ENCODE measurements at regions not wholly inside any gene's neighbourhood (a gene's known extent, or its start where the extent isn't known, plus 50 kb on each side); places are given as distances from the start of the nearest gene placed in this dataset.
"Not testable (repeated sequence)": the region's sequence is repeated elsewhere in the genome, so short reads cannot be mapped to it uniquely, and the experiment has no call there.

DNA sequence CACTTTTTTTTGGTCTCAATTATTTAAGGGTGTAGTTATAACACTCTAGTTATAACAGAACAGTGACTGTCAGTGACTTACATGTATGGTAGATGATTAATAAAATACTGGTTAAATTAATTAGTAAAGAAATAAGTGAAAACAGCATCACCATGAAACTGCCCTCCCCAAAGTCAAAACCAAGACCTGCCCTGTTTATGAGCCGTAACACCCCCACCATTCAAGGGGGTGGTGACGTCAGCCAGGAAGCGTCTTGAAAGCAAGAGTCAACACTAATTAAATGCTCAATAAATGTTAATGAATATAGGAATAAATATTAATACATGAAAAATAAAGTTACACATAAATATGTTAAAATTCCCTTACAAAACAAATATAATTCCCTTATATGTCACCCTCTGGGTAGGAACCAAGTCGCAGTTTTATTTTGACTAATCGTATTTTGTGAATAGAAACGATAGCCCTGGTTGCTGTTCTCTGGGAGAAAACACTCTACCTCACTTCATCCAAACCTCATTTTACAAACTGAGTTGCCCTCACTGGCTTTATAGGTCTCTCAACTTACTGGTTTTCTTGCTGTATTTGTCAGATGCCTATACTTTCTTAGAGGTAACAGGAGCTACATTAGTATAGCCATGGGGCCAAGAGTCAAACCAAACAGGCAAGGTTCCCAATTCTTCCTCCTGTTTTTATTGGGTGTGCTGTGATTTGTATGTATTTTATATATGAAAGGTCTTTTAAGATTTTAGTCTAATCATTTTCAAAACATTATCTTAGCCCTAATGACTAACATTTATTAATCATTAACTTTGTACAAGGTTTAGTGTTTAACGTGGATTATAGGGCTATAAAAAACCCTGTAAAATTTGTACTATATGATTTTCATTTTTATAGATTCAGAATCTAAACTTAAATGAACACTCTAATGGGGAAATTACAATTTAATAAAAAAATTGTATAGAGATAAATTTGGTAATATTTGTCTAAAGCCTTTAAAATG lies 227.9 kb upstream of the IRAK1BP1 start:
- no peak overlapping the region for H3K4me3 ChIP-seq (ENCODE audit: low read length)
- no peaks in the 10 kb centered on the region for H3K27me3 ChIP-seq (ENCODE audit: insufficient read depth, low read length)
- no peaks in the 10 kb centered on the region for H3K9me3 ChIP-seq (ENCODE audit: low read depth, low read length)
- no peaks in the 10 kb centered on the region for H3K4me1 ChIP-seq (ENCODE audit: insufficient read depth, low read length)

DNA sequence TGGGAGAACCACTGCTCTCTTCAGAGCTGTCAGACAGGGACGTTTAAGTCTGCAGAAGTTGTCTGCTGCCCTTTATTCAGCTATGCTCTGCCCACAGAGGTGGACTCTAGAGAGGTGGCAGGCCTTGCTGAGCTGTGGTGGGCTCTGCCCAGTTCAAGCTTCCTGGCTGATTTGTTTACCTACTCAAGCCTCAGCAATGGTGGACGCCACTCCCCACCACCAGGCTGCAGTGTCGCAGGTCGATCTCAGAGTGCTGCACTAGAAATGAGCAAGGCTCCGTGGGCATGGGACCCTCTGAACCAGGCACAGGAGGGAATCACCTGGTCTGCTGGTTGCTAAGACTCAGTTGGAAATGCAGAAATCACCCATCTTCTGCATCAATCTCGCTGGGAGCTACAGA lies 223.4 kb upstream of the IRAK1BP1 start:
- H3K9me3 ChIP-seq (ENCODE audit: low read depth, low read length); H3K4me1 ChIP-seq (ENCODE audit: insufficient read depth, low read length); H3K27me3 ChIP-seq (ENCODE audit: insufficient read depth, low read length); H3K4me3 ChIP-seq (ENCODE audit: low read length): not testable (repeated sequence)

DNA sequence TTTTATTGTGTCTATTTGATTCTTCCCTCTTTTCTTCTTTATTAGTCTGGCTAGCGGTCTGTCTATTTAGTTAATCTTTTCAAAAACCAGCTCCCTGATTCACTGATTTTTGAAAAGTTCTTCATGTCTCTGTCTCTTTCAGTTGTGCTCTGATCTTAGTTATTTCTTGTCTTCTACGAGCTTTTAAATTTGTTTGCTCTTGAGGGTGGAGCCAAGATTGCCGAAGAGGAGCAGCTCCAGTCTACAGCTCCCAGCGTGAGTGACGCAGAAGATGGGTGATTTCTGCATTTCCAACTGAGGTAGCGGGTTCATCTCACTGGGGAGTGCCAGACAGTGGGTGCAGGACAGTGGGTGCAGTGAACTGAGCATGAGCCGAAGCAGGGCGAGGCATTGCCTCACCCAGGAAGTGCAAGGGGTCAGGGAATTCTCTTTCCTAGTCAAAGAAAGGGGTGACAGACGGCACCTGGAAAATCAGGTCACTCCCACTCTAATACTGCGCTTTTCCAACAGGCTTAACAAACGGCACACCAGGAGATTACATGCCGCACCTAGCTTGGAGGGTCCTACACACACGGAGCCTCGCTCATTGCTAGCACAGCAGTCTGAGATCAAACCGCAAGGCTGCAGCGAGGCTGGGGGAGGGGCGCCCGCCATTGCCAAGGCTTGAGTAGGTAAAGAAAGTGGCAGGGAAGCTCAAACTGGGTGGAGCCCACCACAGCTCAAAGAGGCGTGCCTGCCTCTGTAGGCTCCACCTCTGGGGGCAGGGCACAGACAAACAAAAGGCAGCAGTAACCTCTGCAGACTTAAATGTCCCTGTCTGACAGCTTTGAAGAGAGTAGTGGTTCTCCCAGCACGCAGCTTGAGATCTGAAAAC lies 220.6 kb upstream of the IRAK1BP1 start:
- not testable (repeated sequence) for H3K4me1 ChIP-seq (ENCODE audit: insufficient read depth, low read length); H3K9me3 ChIP-seq (ENCODE audit: low read depth, low read length); H3K4me3 ChIP-seq (ENCODE audit: low read length)

DNA sequence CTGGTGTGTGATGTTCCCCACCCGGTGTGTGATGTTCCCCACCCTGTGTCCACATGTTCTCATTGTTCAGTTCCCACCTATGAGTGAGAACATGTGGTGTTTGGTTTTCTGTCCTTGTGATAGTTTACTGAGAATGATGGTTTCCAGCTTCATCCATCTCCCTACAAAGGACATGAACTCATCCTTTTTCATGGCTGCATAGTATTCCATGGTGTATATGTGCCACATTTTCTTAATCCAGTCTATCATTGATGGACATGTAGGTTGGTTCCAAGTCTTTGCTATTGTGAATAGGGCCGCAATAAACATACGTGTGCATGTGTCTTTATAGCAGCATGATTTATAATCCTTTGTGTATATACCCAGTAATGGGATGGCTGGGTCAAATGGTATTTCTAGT lies 201.5 kb upstream of the IRAK1BP1 start:
- not testable (repeated sequence) for H3K4me3 ChIP-seq (ENCODE audit: low read length); H3K9me3 ChIP-seq (ENCODE audit: low read depth, low read length); H3K27me3 ChIP-seq (ENCODE audit: insufficient read depth, low read length); H3K4me1 ChIP-seq (ENCODE audit: insufficient read depth, low read length)

More for the DNA sequence above, 220.6 kb upstream of the IRAK1BP1 start:
- not testable (repeated sequence) for H3K27me3 ChIP-seq (ENCODE audit: insufficient read depth, low read length)

DNA sequence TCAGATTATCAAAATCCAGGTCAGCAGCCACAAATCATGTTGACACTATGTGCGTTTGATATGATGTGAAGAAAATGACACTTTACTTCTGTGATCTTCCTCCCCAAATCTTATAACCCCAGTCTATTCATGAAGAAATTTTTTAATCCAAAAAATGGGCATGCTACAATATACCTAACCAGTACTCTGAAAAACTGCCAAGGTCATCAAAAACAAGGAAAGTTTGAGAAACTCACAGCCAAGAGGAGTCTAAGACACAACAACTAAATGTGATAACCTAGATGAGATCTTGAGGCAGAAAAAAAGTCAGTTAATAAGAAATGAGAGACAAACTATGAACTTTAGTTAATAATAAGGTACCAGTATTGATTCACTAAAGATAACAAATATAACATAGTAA lies 200.6 kb upstream of the IRAK1BP1 start:
- H3K4me3 ChIP-seq (ENCODE audit: low read length): no peak overlapping the region
- no peaks in the 10 kb centered on the region for H3K27me3 ChIP-seq (ENCODE audit: insufficient read depth, low read length)
- H3K4me1 ChIP-seq (ENCODE audit: insufficient read depth, low read length): no peaks in the 10 kb centered on the region
- no peaks in the 10 kb centered on the region for H3K9me3 ChIP-seq (ENCODE audit: low read depth, low read length)

DNA sequence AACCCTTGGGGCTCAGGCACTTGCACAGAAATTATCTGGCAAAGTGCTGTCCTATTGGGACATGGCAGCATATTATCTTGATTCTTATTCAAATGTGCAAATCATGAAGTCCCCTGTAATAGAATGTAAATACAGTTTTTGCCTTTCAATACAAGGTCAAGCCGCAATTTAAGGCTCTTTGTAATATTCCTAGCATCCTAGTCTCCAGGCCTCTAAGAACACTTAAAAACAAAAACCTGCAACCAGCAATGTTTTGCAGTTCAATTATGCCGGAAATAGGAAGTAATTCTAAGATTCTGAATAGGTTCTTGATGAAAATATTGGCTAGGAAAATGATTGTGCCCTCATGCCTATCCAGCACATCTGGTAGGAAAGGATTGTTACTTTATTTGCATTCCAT lies 197.2 kb upstream of the IRAK1BP1 start:
- H3K27me3 ChIP-seq (ENCODE audit: insufficient read depth, low read length): no peaks in the 10 kb centered on the region
- H3K4me1 ChIP-seq (ENCODE audit: insufficient read depth, low read length): no peaks in the 10 kb centered on the region
- H3K4me3 ChIP-seq (ENCODE audit: low read length): no peak overlapping the region
- no peaks in the 10 kb centered on the region for H3K9me3 ChIP-seq (ENCODE audit: low read depth, low read length)

DNA sequence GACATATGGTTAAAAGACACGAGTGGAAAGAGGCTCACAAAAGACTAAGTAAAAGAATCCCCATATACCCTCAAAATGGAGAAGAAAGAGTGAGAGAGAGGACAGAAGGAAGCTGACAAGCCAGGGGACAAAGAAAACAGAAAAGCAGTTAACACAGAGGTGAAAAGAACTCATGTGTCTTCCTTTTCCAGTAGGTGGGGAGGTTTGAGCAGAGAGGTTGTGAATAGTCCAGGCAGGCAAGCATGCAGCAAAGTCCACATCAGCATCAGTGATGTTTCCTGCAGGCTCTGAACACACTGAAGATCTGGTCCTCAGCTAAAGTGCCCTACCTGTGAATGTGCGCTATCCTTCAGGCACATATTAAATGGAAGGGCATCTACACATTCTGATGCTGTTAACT lies 196.5 kb upstream of the IRAK1BP1 start:
- Histone ChIP-seq H3K4me1 (ENCODE audit: insufficient read depth, low read length) (no peaks in the 10 kb centered on the region), H3K4me3 (ENCODE audit: low read length) (no peak overlapping the region), H3K27me3 (ENCODE audit: insufficient read depth, low read length) (no peaks in the 10 kb centered on the region), H3K9me3 (ENCODE audit: low read depth, low read length) (no peaks in the 10 kb centered on the region)

DNA sequence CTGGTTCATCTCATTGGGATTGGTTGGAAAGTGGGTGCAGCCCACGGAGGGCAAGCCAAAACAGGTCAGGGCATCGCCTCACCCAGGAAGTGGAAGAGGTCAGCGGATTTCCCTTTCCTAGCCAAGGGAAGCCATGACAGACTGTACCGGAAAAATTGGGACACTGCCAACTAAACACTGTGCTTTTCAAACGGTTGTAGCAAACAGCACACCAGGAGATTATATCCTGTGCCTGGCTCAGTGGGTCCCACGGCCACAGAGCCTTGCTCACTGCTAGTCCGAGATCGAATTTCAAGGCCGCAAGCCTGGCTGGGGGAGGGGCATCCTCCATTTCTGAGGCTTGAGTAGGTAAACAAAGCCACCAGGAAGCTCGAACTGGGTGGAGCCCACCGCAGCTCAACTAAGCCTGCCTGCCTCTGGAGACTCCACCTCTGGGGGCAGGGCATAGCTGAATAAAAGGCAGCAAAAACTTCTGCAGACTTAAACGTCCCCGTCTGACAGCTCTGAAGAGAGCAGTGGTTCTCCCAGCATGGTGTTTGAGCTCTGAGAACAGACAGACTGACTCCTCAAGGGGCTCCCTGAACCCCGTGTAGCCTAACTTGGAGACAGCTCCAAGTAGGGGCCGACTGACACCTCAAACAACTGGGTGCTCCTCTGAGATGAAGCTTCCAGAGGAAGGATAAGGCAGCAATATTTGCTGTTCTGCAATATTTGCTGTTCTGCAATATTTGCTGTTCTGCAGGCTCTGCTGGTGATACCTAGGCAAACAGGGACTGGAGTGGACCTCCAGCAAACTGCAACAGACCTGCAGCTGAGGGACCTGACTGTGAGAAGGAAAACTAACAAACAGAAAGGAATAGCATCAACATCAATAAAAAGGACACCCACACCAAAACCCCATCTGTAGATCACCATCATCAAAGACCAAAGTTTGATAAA lies 191.0 kb upstream of the IRAK1BP1 start:
- not testable (repeated sequence) for H3K9me3 ChIP-seq (ENCODE audit: low read depth, low read length); H3K27me3 ChIP-seq (ENCODE audit: insufficient read depth, low read length); H3K4me3 ChIP-seq (ENCODE audit: low read length); H3K4me1 ChIP-seq (ENCODE audit: insufficient read depth, low read length)

DNA sequence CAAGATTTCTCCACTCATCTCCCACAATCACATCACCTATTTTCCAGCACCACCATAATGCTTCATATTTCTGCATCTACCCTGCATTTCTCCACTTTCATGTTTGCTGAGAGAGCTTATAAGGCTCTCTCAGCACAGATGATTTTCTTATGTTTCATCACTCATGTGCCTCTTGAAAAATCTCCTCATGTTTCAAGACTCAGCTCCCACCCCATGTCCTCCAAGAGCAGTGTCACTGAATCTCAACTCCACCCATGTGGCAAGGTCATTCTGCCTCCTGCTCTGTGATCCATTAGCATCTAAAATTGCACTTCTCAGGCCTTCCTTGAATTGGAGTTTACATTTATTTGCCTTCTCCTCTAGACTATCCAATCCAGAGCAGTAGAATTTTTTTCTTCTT lies 178.7 kb upstream of the IRAK1BP1 start:
- Histone ChIP-seq H3K4me3 (ENCODE audit: low read length) (no peak overlapping the region), H3K9me3 (ENCODE audit: low read depth, low read length) (no peaks in the 10 kb centered on the region), H3K4me1 (ENCODE audit: insufficient read depth, low read length) (no peaks in the 10 kb centered on the region), H3K27me3 (ENCODE audit: insufficient read depth, low read length) (no peaks in the 10 kb centered on the region)

DNA sequence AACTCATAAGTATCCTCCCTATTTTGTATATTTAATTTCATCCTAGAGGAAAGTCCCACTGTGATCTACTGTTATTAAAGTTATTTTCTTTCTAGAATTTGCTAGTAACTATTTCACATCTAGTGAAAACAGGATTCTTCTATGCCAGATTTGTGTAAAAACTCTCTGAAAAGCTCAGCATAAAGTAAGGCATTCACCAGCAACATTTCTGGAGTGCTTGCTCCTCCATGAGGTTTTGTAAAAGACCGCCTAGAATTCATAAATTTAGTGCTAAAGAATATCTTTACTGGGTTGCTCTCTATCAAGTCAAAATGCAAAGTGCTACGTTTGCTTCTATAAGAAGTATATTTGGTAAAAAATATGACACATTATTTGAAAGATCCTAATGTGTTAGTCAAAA lies 173.5 kb upstream of the IRAK1BP1 start:
- Histone ChIP-seq H3K4me1 (ENCODE audit: insufficient read depth, low read length) (no peaks in the 10 kb centered on the region), H3K9me3 (ENCODE audit: low read depth, low read length) (no peaks in the 10 kb centered on the region), H3K27me3 (ENCODE audit: insufficient read depth, low read length) (no peaks in the 10 kb centered on the region)

DNA sequence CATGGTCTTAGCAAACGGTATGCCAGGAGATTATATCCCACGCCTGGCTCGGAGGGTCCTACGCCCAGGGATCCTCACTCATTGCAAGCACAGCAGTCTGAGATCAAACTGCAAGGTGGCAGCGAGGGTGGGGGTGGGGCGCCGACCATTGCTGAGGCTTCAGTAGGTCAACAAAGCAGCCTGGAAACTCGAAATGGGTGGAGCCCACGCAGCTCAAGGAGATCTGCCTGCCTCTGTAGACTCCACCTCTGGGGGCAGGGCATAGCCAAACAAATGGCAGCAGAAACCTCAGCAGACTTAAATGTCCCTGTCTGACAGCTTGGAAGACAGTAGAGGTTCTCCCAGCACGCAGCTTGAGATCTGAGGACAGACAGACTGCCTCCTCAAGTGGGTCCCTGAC lies 172.7 kb upstream of the IRAK1BP1 start:
- H3K9me3 ChIP-seq (ENCODE audit: low read depth, low read length); H3K27me3 ChIP-seq (ENCODE audit: insufficient read depth, low read length); H3K4me3 ChIP-seq (ENCODE audit: low read length); H3K4me1 ChIP-seq (ENCODE audit: insufficient read depth, low read length): not testable (repeated sequence)

More for the DNA sequence above, 173.5 kb upstream of the IRAK1BP1 start:
- no peak overlapping the region for H3K4me3 ChIP-seq (ENCODE audit: low read length)

DNA sequence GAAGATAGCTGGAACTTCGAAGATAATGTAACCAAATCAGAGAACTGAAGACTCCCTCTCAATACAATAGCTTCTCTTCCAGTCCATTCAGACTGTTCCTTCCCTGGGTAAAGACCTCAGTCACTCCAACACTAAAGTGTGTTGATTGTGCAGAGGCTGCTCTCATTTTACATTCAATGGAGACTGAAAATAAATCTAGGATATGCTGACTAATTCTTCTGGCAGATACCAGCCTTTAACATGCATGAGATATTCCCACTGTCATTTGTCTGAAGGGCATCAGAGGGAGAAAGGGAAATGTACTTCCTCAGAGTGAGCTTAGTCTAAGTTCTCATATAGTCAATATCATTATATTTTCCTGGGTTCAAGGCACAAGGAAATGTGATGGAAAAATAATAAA lies 166.4 kb upstream of the IRAK1BP1 start:
- no peak overlapping the region for H3K4me3 ChIP-seq (ENCODE audit: low read length)
- H3K4me1 ChIP-seq (ENCODE audit: insufficient read depth, low read length): no peaks in the 10 kb centered on the region
- no peaks in the 10 kb centered on the region for H3K27me3 ChIP-seq (ENCODE audit: insufficient read depth, low read length)
- H3K9me3 ChIP-seq (ENCODE audit: low read depth, low read length): no peaks in the 10 kb centered on the region

DNA sequence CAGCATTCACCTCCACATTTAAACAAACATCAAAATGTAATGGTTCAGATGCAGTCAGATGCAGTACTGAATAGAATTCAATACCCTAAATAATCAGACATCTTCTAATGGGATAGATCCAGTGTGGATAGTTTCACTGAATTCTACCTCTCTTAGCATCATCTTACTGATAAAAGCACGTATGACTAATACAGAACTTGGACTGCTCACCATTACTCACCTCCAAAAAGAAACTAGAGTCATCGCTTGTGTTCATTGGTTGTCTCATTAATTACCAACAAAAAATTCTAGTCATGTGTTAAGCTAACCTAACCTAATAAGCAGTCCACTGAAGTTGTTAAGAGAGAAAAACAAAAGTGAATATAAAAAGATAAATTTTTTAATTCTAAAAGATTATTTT lies 165.9 kb upstream of the IRAK1BP1 start:
- H3K27me3 ChIP-seq (ENCODE audit: insufficient read depth, low read length): no peaks in the 10 kb centered on the region
- H3K4me3 ChIP-seq (ENCODE audit: low read length): no peak overlapping the region
- no peaks in the 10 kb centered on the region for H3K4me1 ChIP-seq (ENCODE audit: insufficient read depth, low read length)

DNA sequence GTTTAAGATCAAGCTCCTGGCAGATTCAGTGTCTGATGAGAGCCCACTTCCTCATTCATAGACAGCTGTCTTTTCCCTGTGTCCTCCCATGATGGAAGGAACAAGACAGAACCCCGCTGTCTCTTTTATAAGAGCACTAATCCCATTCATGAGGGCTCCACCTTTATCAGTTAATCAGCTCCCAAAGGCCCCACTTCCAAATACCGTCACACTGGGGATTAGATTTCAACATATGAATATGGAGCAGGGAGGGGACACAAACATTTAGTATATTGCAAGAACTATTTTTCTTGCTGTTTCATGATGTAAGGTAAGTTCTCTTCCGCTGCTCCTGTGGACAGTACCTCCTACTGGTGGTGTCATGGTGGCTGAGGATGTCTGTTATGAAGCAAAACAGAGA lies 158.3 kb upstream of the IRAK1BP1 start:
- Histone ChIP-seq H3K9me3 (ENCODE audit: low read depth, low read length) (no peaks in the 10 kb centered on the region), H3K4me3 (ENCODE audit: low read length) (no peak overlapping the region), H3K27me3 (ENCODE audit: insufficient read depth, low read length) (no peaks in the 10 kb centered on the region), H3K4me1 (ENCODE audit: insufficient read depth, low read length) (no peaks in the 10 kb centered on the region)

More for the DNA sequence above, 165.9 kb upstream of the IRAK1BP1 start:
- no peaks in the 10 kb centered on the region for H3K9me3 ChIP-seq (ENCODE audit: low read depth, low read length)
